ENCODE measurements at regions not wholly inside any gene's neighbourhood (a gene's known extent, or its start where the extent isn't known, plus 50 kb on each side); places are given as distances from the start of the nearest gene placed in this dataset.

- Histone ChIP-seq H3K79me2 (ENCODE audit: insufficient read depth) (no peaks in the 10 kb centered on the region), H3F3A (replicated peaks; ENCODE audit: insufficient read depth) (no peaks in the 10 kb centered on the region), H3K9ac (no peak overlapping the region), H4K20me1 (ENCODE audit: insufficient read depth) (no peaks in the 10 kb centered on the region), H3K9me2 (no peaks in the 10 kb centered on the region), H3K4me2 (no peak overlapping the region), H3K4me3 (ENCODE audit: low read depth in 2 of 2, low read length in 1 of 2) (no peak overlapping the region), H3K27me3 (ENCODE audit: insufficient read depth) (no peaks in the 10 kb centered on the region), H3K27ac (ENCODE audit: low read depth in 2 of 2, low read length in 1 of 2) (no peak overlapping the region), H3K4me1 (ENCODE audit: control insufficient read depth in 1 of 2, insufficient read depth in 2 of 2, low read depth in 1 of 2, low read length in 1 of 2) (no peaks in the 10 kb centered on the region), H3K36me3 (replicated peaks in 1 of 2; ENCODE audit: control insufficient read depth in 1 of 2, insufficient read depth in 2 of 2, low read length in 1 of 2) (no peaks in the 10 kb centered on the region), H3K9me3 (no peaks in the 10 kb centered on the region), H2AFZ (ENCODE audit: low read depth) (no peak overlapping the region)
- 97% methylated on average over 5 of the region's 5 CpGs for WGBS (ENCODE audit: low lambda C conversion rate)
- ChIA-PET CTCF (interaction anchor here (0.8 to 0.9 kb wide), 3 partner anchors 12 to 877 kb away, joined by 3 to 4 read pairs (median 3); no protein-coding TSS in a partner anchor), POLR2A (no interaction called here)
- no peak for DNase-seq
- no peak for TF ChIP-seq TAF1 (IDR thresholded peaks at IDR 0.05; ENCODE audit: borderline replicate concordance, low read depth, low read length)
- no peak for TF ChIP-seq IRF3 (IDR thresholded peaks at IDR 0.05; ENCODE audit: low read depth, low read length)
- TF ChIP-seq GABPA (IDR thresholded peaks at IDR 0.05; ENCODE audit: low read depth), result no peak
- TF ChIP-seq CTCF (IDR thresholded peaks at IDR 0.05), result no peak
- no peak for TF ChIP-seq SIN3A (IDR thresholded peaks at IDR 0.05; ENCODE audit: borderline replicate concordance, low read depth, low read length)
- no peak for TF ChIP-seq FOSL2 (IDR thresholded peaks at IDR 0.05; ENCODE audit: borderline replicate concordance, low read depth)
- TF ChIP-seq RXRA (IDR thresholded peaks at IDR 0.05; ENCODE audit: borderline replicate concordance, low read depth), result no peak
- TF ChIP-seq MAX (IDR thresholded peaks at IDR 0.05; ENCODE audit: low read depth), result no peak
- TF ChIP-seq RFX5 (IDR thresholded peaks at IDR 0.05; ENCODE audit: low read length), result no peak
- TF ChIP-seq ELF1 (IDR thresholded peaks at IDR 0.05), result no peak
- TF ChIP-seq SMC3 (IDR thresholded peaks at IDR 0.05; ENCODE audit: low read depth, low read length), result no peak
- TF ChIP-seq CHD2 (IDR thresholded peaks at IDR 0.05; ENCODE audit: low read length, partially characterized antibody), result no peak
- TF ChIP-seq NFIC (IDR thresholded peaks at IDR 0.05; ENCODE audit: borderline replicate concordance), result no peak
- TF ChIP-seq TEAD4 (IDR thresholded peaks at IDR 0.05; ENCODE audit: borderline replicate concordance, insufficient read depth), result no peak
- TF ChIP-seq MEF2A (IDR thresholded peaks at IDR 0.05; ENCODE audit: borderline replicate concordance, low read depth), result no peak
These were observed 66.4 kb upstream of the KRR1 start for GRCh38 chr12:75577812-75578211.

GRCh38 chr12:75571656-75572205 is 60.3 kb upstream of the KRR1 start:
- Histone ChIP-seq H3K4me1 (ENCODE audit: control insufficient read depth in 1 of 2, insufficient read depth in 2 of 2, low read depth in 1 of 2, low read length in 1 of 2) (no peaks in the 10 kb centered on the region), H3K27ac (ENCODE audit: low read depth in 2 of 2, low read length in 1 of 2) (no peak overlapping the region), H2AFZ (ENCODE audit: low read depth) (no peak overlapping the region), H3F3A (replicated peaks; ENCODE audit: insufficient read depth) (no peaks in the 10 kb centered on the region), H3K4me2 (no peak overlapping the region), H3K9ac (no peak overlapping the region), H3K79me2 (ENCODE audit: insufficient read depth) (no peaks in the 10 kb centered on the region), H3K4me3 (ENCODE audit: low read depth in 2 of 2, low read length in 1 of 2) (no peak overlapping the region), H3K36me3 (replicated peaks in 1 of 2; ENCODE audit: control insufficient read depth in 1 of 2, insufficient read depth in 2 of 2, low read length in 1 of 2) (no peaks in the 10 kb centered on the region), H3K9me3 (no peaks in the 10 kb centered on the region), H4K20me1 (ENCODE audit: insufficient read depth) (no peaks in the 10 kb centered on the region), H3K9me2 (no peaks in the 10 kb centered on the region), H3K27me3 (ENCODE audit: insufficient read depth) (no peaks in the 10 kb centered on the region)
- WGBS (ENCODE audit: low lambda C conversion rate), result 83% methylated on average over 2 of the region's 2 CpGs
- ChIA-PET CTCF (no interaction called here), POLR2A (no interaction called here)
- DNase-seq, result no peak
- TF ChIP-seq NRF1 (IDR thresholded peaks at IDR 0.05; ENCODE audit: low read depth, low read length), result no peak
- TF ChIP-seq NFIC (IDR thresholded peaks at IDR 0.05; ENCODE audit: borderline replicate concordance), result no peak
- no peak for TF ChIP-seq TEAD4 (IDR thresholded peaks at IDR 0.05; ENCODE audit: borderline replicate concordance, insufficient read depth)
- no peak for TF ChIP-seq ZBTB33 (IDR thresholded peaks at IDR 0.05; ENCODE audit: borderline replicate concordance, low read depth)
- TF ChIP-seq FOSL2 (IDR thresholded peaks at IDR 0.05; ENCODE audit: borderline replicate concordance, low read depth), result no peak
- no peak for TF ChIP-seq JUND (IDR thresholded peaks at IDR 0.05)
- TF ChIP-seq SMC3 (IDR thresholded peaks at IDR 0.05; ENCODE audit: low read depth, low read length), result no peak
- no peak for TF ChIP-seq REST (IDR thresholded peaks at IDR 0.05; ENCODE audit: low read depth, low read length)
- TF ChIP-seq CHD2 (IDR thresholded peaks at IDR 0.05; ENCODE audit: low read length, partially characterized antibody), result no peak
- TF ChIP-seq POLR2AphosphoS5 (IDR thresholded peaks at IDR 0.05; ENCODE audit: low read depth, low read length), result no peak
